LNCAP (cell line): ENCODE measurements at regions not wholly inside any gene's neighbourhood (a gene's known extent, or its start where the extent isn't known, plus 50 kb on each side); places are given as distances from the start of the nearest gene placed in this dataset.

Experiments
- TF ChIP-seq, protein P1 (sequence below): fragments of 450-650 bp; IDR thresholded peaks from 2 replicates; pipeline ENCODE4 v1.5.1; 2017; ENCODE audit warnings: mild to moderate bottlenecking

DNA sequence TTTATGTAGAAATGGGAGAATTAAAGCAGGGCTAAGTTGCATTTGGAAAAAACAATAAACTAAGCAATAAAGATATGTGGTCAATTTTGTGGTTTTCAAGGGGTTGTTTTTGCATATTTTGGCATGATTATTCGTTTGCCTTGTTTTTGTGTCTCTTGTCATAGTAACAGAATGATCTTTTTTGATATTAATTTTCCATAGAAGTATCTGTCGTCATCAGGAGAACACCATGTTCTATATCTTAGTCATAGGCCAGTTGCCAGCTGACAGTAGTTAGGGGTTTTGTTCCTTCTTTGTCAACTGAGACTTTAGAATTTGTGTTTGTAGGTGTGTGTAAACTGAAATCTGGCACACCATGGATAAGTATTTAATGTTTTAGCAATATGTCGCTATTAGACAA, 1354.8 kb downstream of the LRFN5 start:
- TF ChIP-seq, protein P1, sequence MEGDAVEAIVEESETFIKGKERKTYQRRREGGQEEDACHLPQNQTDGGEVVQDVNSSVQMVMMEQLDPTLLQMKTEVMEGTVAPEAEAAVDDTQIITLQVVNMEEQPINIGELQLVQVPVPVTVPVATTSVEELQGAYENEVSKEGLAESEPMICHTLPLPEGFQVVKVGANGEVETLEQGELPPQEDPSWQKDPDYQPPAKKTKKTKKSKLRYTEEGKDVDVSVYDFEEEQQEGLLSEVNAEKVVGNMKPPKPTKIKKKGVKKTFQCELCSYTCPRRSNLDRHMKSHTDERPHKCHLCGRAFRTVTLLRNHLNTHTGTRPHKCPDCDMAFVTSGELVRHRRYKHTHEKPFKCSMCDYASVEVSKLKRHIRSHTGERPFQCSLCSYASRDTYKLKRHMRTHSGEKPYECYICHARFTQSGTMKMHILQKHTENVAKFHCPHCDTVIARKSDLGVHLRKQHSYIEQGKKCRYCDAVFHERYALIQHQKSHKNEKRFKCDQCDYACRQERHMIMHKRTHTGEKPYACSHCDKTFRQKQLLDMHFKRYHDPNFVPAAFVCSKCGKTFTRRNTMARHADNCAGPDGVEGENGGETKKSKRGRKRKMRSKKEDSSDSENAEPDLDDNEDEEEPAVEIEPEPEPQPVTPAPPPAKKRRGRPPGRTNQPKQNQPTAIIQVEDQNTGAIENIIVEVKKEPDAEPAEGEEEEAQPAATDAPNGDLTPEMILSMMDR: no peak

DNA sequence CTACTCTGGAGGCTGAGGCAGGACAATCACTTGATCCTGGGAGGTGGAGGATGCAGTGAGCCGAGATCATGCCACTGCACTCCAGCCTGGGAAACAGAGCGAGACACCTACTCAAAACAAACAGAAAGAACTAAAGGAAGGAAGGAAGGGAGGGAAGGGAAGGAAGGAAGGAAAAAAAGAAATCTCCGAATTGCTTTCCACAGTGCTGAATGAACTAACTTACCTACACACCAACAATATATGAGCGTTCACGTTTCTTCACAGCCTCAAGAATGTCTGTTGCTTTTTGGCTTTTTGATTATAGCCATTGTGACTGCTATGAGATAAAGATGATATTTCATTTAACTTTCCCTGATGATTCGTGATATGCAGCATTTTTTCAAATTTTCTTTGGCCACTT, 1343.7 kb downstream of the LRFN5 start:
- TF ChIP-seq, protein P1: no peak

DNA sequence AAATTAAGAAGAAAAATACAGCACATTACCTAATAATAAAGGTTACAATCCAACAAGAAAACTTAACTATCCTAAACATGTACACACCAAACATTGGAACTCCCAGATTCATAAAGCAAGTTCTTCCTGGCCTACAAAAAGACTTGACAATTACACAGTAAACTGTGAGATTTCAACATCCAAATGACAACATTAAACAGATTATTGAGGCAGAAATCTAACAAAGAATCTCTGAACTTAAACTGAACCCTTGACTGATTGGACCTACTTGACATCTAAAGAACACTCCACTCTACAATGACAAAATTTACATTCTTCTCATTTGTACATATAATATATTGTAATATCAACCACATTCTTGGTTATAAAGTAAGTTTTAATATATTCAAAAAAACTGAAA, 1341.3 kb downstream of the LRFN5 start:
- TF ChIP-seq, protein P1: no peak

DNA sequence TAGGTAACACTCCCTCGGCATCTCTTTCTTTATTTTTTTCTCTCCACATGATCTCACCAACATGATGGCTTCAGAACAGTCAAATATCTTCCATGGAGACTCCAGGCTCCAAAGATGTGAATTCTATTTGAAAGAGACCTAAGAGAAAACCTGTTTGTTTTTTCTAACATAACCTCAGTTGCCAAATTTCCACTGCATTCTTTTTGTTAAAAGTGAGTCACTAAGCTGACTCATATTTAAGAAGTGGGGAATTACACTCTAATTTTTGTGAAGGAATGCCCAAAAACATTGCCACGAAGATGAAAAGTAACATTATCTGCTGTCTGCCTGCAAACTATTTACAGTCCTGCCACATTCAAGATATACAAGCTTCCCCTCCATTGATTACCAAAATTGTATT, 1337.6 kb downstream of the LRFN5 start:
- TF ChIP-seq, protein P1: no peak

DNA sequence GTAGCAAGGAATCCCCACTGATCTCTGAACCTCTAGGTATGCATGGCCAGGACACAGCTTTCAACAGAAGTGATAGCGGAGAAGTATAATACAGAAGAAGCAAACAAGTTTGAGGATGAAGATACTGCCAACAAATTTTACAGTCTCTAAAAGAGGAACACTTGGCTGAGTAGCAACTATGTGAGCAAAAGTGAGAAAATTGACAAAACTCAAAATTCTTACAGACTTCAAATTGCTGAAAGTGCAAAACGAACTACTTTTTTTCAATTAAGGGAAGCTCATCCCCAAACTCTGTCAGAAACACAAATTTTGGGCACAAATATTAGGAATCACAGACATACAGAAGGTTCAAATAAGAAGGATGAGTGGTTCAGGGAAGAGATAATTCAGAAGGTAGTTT, 1324.6 kb downstream of the LRFN5 start:
- TF ChIP-seq, protein P1: no peak

DNA sequence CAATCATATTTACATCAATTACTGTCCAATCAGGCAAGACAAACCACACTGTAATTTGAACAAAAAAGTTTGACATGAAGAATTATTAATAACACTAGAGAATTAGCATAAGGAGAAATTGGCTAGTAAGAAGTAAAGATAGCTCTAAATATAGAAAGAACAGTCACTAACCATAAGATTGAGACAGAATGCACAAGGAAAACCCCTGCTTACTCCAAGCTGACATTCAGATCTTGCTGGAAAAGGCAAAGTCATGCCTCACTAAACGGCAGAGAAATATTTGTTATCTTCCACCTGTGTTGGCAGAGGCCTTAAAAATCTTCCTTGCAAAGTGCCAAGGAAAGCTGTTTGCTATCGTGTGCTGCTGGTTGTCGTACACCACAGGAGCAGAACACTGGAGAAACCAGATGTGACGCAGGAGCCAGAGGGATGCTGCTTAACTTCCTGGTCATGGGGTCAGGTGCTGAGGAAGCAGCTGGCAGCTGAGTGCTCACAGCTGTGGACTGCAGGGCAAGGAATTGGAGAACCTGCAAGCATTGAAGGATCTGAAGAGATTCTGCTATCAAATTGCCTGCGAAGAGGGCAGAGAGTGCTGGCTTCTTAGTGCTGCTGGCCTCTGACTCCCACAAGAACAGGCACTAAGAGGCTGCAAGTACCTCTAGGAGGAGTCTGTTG, 1323.3 kb downstream of the LRFN5 start:
- TF ChIP-seq, protein P1: no peak

DNA sequence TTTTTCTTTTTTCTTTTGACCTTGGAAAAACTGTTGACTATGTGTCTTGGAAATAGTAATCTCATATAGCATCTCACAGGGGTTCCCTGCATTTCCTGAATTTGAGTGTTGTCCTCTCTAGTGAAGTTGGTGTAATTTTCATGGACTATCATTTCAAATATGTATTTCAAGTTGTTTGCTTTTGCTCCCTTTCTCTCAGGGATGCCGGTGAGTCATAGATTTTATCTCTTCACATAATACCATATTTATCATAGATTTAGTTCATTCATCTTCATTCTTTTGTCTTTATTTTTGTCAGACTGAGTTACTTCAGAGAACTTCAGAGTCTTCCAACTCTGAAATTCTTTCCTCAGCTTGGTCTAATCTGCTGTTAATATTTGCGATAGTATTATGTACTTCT, 1320.6 kb downstream of the LRFN5 start:
- TF ChIP-seq, protein P1: no peak

DNA sequence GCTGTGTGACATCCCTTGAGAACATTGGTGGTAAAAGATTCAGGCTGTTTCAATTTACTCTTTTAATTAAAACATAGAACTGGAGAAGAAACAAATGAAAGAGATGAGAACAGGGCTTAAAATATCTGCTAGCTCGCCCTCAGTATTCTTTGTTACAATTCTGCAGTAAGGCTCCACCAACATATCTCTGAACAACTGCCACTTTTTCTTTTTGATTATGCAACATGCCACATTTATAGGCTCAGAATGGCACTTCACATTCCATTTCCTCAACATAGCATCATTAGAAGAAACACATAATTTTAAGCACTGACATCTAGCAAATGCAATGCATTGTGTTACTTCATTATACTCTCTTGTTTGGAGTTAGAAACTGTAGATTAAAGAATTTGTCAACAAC, 1315.2 kb downstream of the LRFN5 start:
- TF ChIP-seq, protein P1: no peak
